Trophoblast cell (in vitro differentiated cells and primary cell): ENCODE measurements at regions not wholly inside any gene's neighbourhood (a gene's known extent, or its start where the extent isn't known, plus 50 kb on each side); places are given as distances from the start of the nearest gene placed in this dataset.

ENCODE experiments used
- DNase-seq, 2 donors: peaks; one replicate each; pipeline ENCODE4 v3.0.0-alpha.2; 2016
- H2AFZ ChIP-seq: 2 replicates; pipeline ENCODE4 v1.6.1; 2013; ENCODE audit warnings: low read length, moderate library complexity, mild to moderate bottlenecking; ENCODE audit not compliant: insufficient read depth, poor library complexity
- H2AK5ac ChIP-seq: 2 replicates; pipeline ENCODE4 v1.6.1; 2013; ENCODE audit warnings: mild to moderate bottlenecking, low read length
- H2BK120ac ChIP-seq: 2 replicates; pipeline ENCODE4 v1.6.1; 2013; ENCODE audit warnings: low read length, mild to moderate bottlenecking, moderate library complexity; ENCODE audit not compliant: insufficient read depth, poor library complexity
- H2BK12ac ChIP-seq: 2 replicates; pipeline ENCODE4 v1.6.1; 2013; ENCODE audit warnings: mild to moderate bottlenecking, low read length, moderate library complexity
- H2BK5ac ChIP-seq: 2 replicates; pipeline ENCODE4 v1.6.1; 2013; ENCODE audit warnings: low read length, low read depth, moderate library complexity, mild to moderate bottlenecking; ENCODE audit not compliant: poor library complexity
- H3K14ac ChIP-seq: 2 replicates; pipeline ENCODE4 v1.6.1; 2013; ENCODE audit warnings: mild to moderate bottlenecking, low read length
- H3K18ac ChIP-seq: 2 replicates; pipeline ENCODE4 v1.6.1; 2013; ENCODE audit warnings: mild to moderate bottlenecking, low read length
- H3K23ac ChIP-seq: 2 replicates; pipeline ENCODE4 v1.6.1; 2013; ENCODE audit warnings: low read length
- H3K27ac ChIP-seq: 2 replicates; pipeline ENCODE4 v1.5.1; 2013; ENCODE audit warnings: low read depth, mild to moderate bottlenecking, inconsistent platforms, low read length, moderate library complexity
- H3K27me3 ChIP-seq: 2 replicates; pipeline ENCODE4 v1.6.1; 2013; ENCODE audit warnings: inconsistent platforms, mild to moderate bottlenecking, low read length, moderate library complexity; ENCODE audit not compliant: insufficient read depth
- H3K36me3 ChIP-seq, 2 experiments: 1 replicate in 1 of 2; 2 replicates in 1 of 2; pipeline ENCODE4 v1.6.1; 2013; ENCODE audit warnings: low read length in 2 of 2, mild to moderate bottlenecking in 2 of 2, moderate library complexity in 1 of 2; ENCODE audit not compliant: insufficient read depth in 2 of 2, control insufficient read depth in 1 of 2
- H3K4ac ChIP-seq: 2 replicates; pipeline ENCODE4 v1.6.1; 2013; ENCODE audit warnings: low read depth, mild to moderate bottlenecking, low read length, moderate library complexity
- H3K4me1 ChIP-seq, 2 experiments: 1 replicate in 1 of 2; 2 replicates in 1 of 2; pipeline ENCODE4 v1.6.1; 2013; ENCODE audit warnings: low read length in 2 of 2, mild to moderate bottlenecking in 2 of 2, moderate library complexity in 1 of 2; ENCODE audit not compliant: insufficient read depth in 2 of 2, control insufficient read depth in 1 of 2
- H3K4me2 ChIP-seq: 2 replicates; pipeline ENCODE4 v1.6.1; 2013; ENCODE audit warnings: inconsistent platforms, mild to moderate bottlenecking, low read length, moderate library complexity
- H3K4me3 ChIP-seq: 2 replicates; pipeline ENCODE4 v1.5.1; 2013; ENCODE audit warnings: mild to moderate bottlenecking, low read depth, low read length, inconsistent platforms
- H3K79me1 ChIP-seq: one replicate; pipeline ENCODE4 v1.6.1; 2013; ENCODE audit warnings: low read length
- H3K79me2 ChIP-seq: 2 replicates; pipeline ENCODE4 v1.6.1; 2013; ENCODE audit warnings: low read length, mild to moderate bottlenecking; ENCODE audit not compliant: control insufficient read depth, insufficient read depth, poor library complexity
- H3K9ac ChIP-seq: 2 replicates; pipeline ENCODE4 v1.6.1; 2013; ENCODE audit warnings: mild to moderate bottlenecking, low read length
- H3K9me3 ChIP-seq: 2 replicates; pipeline ENCODE4 v1.6.1; 2013; ENCODE audit warnings: low read depth, mild to moderate bottlenecking, control low read depth, inconsistent platforms, low read length; ENCODE audit not compliant: insufficient read depth
- H4K12ac ChIP-seq: 2 replicates; pipeline ENCODE4 v1.6.1; 2013; ENCODE audit warnings: low read depth, mild to moderate bottlenecking, low read length, moderate library complexity
- H4K8ac ChIP-seq: 2 replicates; pipeline ENCODE4 v1.6.1; 2013; ENCODE audit warnings: low read depth, mild to moderate bottlenecking, low read length, moderate library complexity
- H4K91ac ChIP-seq: one replicate; pipeline ENCODE4 v1.6.1; 2013; ENCODE audit warnings: low read depth, mild to moderate bottlenecking, low read length, moderate library complexity
- WGBS: extraction: QIAGEN DNeasy Blood & Tissue Kit; methylation state at CpG from one replicate; pipeline ENCODE4 v1.1.7; 2013; ENCODE audit warnings: missing lambda C conversion rate; ENCODE audit not compliant: insufficient read length, insufficient coverage; ENCODE audit errors: extremely low coverage; 5-methylcytosine and 5-hydroxymethylcytosine counted together

GRCh38 chr10:33112831-33113455, 154.9 kb upstream of the ITGB1 start:
- Histone ChIP-seq H2AK5ac (no peak overlapping the region), H3K4ac (no peak overlapping the region), H4K91ac (no peak overlapping the region), H3K4me3 (no peak overlapping the region), H3K4me2 (no peak overlapping the region), H3K14ac (no peak overlapping the region), H3K9me3 (no peaks in the 10 kb centered on the region), H3K23ac (no peak overlapping the region), H4K8ac (no peak overlapping the region), H3K27me3 (no peaks in the 10 kb centered on the region), H2AFZ (no peak overlapping the region), H3K79me2 (no peaks in the 10 kb centered on the region), H3K27ac (no peak overlapping the region), H2BK5ac (no peak overlapping the region), H3K9ac (no peak overlapping the region), H2BK120ac (peak overlapping the region; percentile 30), H4K12ac (no peak overlapping the region), H3K18ac (no peak overlapping the region), H3K79me1 (peaks cover 8% of the 10 kb centered on the region), H3K36me3 (no peaks in the 10 kb centered on the region), H3K4me1 (peaks cover 0 to 11% of the 10 kb centered on the region in 2 experiments), H2BK12ac (no peak overlapping the region)
- DNase-seq, result peak in 1 of 2 donors; percentile 18
- whole genome bisulfite sequencing, result no CpG with 5 or more reads among the region's 2 CpGs

- no peak for DNase-seq
- H3K4me2 ChIP-seq, result no peak overlapping the region
- H3K36me3 ChIP-seq, result no peaks in the 10 kb centered on the region
- no peaks in the 10 kb centered on the region for H3K27me3 ChIP-seq
- no peak overlapping the region for H2BK12ac ChIP-seq
- H3K27ac ChIP-seq, result no peak overlapping the region
- H4K91ac ChIP-seq, result no peak overlapping the region
- no peak overlapping the region for H2AK5ac ChIP-seq
- no peaks in the 10 kb centered on the region for H3K9me3 ChIP-seq
- H3K18ac ChIP-seq, result no peak overlapping the region
- no peak overlapping the region for H2AFZ ChIP-seq
- no peak overlapping the region for H2BK5ac ChIP-seq
- H3K4me3 ChIP-seq, result no peak overlapping the region
- no peak overlapping the region for H3K9ac ChIP-seq
- no peak overlapping the region for H3K4ac ChIP-seq
- H3K79me1 ChIP-seq, result peaks cover 8% of the 10 kb centered on the region
- H3K23ac ChIP-seq, result no peak overlapping the region
- no peak overlapping the region for H3K14ac ChIP-seq
- H2BK120ac ChIP-seq, result no peak overlapping the region
- no CpG with 5 or more reads among the region's 7 CpGs for WGBS
- no peaks in the 10 kb centered on the region for H3K79me2 ChIP-seq
- peaks cover 0 to 11% of the 10 kb centered on the region in 2 experiments for H3K4me1 ChIP-seq
- H4K12ac ChIP-seq, result no peak overlapping the region
- no peak overlapping the region for H4K8ac ChIP-seq
Observed at GRCh38 chr10:33111488-33112051, 153.5 kb upstream of the ITGB1 start.

GRCh38 chr10:33109788-33110469, 151.9 kb upstream of the ITGB1 start:
- H4K8ac ChIP-seq, result no peak overlapping the region
- H3K36me3 ChIP-seq, result no peaks in the 10 kb centered on the region

DNA sequence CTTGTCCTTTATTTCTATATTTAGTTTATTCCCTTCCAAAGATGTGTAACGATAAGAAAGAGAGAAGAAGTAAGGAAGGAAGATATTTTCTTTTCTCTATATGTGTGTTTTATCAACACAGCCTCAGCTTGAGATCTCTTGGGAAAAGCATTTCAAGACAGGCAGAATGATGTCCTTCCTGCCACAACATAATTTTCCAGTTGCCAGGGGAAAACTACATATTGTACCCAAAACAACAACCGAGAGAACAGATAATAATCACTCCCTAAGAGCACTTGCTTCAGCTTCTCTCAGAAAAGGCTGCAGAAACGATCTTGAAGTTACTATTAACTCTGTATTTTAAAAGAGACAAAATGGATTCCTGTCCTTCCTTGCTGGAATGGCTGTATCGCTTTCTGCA, 151.4 kb upstream of the ITGB1 start:
- no peaks in the 10 kb centered on the region for H3K9me3 ChIP-seq
- no peak overlapping the region for H3K14ac ChIP-seq
- peaks cover 0 to 3% of the 10 kb centered on the region in 2 experiments for H3K4me1 ChIP-seq
- no peak for DNase-seq
- H3K79me2 ChIP-seq, result no peaks in the 10 kb centered on the region
- H2AFZ ChIP-seq, result no peak overlapping the region
- H2AK5ac ChIP-seq, result no peak overlapping the region
- H2BK12ac ChIP-seq, result no peak overlapping the region
- H3K23ac ChIP-seq, result no peak overlapping the region
- H3K27me3 ChIP-seq, result no peaks in the 10 kb centered on the region
- no peak overlapping the region for H4K91ac ChIP-seq
- H3K9ac ChIP-seq, result no peak overlapping the region
- no peaks in the 10 kb centered on the region for H3K36me3 ChIP-seq
- H3K79me1 ChIP-seq, result peaks cover 2% of the 10 kb centered on the region
- H4K12ac ChIP-seq, result no peak overlapping the region
- H2BK5ac ChIP-seq, result no peak overlapping the region
- no CpG with 5 or more reads among the region's 4 CpGs for WGBS
- H3K4me2 ChIP-seq, result no peak overlapping the region
- no peak overlapping the region for H3K27ac ChIP-seq
- H3K18ac ChIP-seq, result no peak overlapping the region
- no peak overlapping the region for H3K4ac ChIP-seq
- no peak overlapping the region for H4K8ac ChIP-seq
- no peak overlapping the region for H3K4me3 ChIP-seq
- H2BK120ac ChIP-seq, result no peak overlapping the region

More at GRCh38 chr10:33109788-33110469, 151.9 kb upstream of the ITGB1 start:
- H3K79me2 ChIP-seq, result no peaks in the 10 kb centered on the region
- H3K9me3 ChIP-seq, result no peaks in the 10 kb centered on the region
- no peak overlapping the region for H2BK12ac ChIP-seq
- H3K14ac ChIP-seq, result no peak overlapping the region
- DNase-seq, result no peak
- H4K12ac ChIP-seq, result no peak overlapping the region
- H2BK120ac ChIP-seq, result no peak overlapping the region
- no peak overlapping the region for H3K4me3 ChIP-seq
- H3K27ac ChIP-seq, result no peak overlapping the region
- no CpG with 5 or more reads among the region's 7 CpGs for WGBS
- no peak overlapping the region for H3K4me2 ChIP-seq
- no peak overlapping the region for H2AK5ac ChIP-seq
- no peak overlapping the region for H3K4ac ChIP-seq
- H2BK5ac ChIP-seq, result no peak overlapping the region
- H3K9ac ChIP-seq, result no peak overlapping the region
- H3K27me3 ChIP-seq, result no peaks in the 10 kb centered on the region
- peaks cover 4% of the 10 kb centered on the region for H3K79me1 ChIP-seq
- H2AFZ ChIP-seq, result no peak overlapping the region
- H3K18ac ChIP-seq, result no peak overlapping the region
- H4K91ac ChIP-seq, result no peak overlapping the region
- H3K23ac ChIP-seq, result no peak overlapping the region
- H3K4me1 ChIP-seq, result peaks cover 0 to 6% of the 10 kb centered on the region in 2 experiments
